Osteoblast (primary cell): ENCODE measurements at regions not wholly inside any gene's neighbourhood (a gene's known extent, or its start where the extent isn't known, plus 50 kb on each side); places are given as distances from the start of the nearest gene placed in this dataset.

Experiments used
- DNase-seq: peaks from one replicate; pipeline ENCODE4 v3.0.0; 2011; ENCODE audit warnings: low spot score, mixed read lengths; ENCODE audit not compliant: insufficient read length; ENCODE audit errors: missing footprints
- H2AFZ ChIP-seq: 2 replicates; pipeline ENCODE4 v1.6.0; 2011; ENCODE audit warnings: mild to moderate bottlenecking, low read length
- H3K27ac ChIP-seq: 2 replicates; pipeline ENCODE4 v1.5.1; 2011; ENCODE audit warnings: mild to moderate bottlenecking, low read depth, low read length, moderate library complexity
- H3K27me3 ChIP-seq: 2 replicates; pipeline ENCODE4 v1.6.0; 2012; ENCODE audit warnings: mild to moderate bottlenecking, control low read depth, inconsistent platforms, low read length, moderate library complexity; ENCODE audit not compliant: insufficient read depth
- H3K36me3 ChIP-seq: 2 replicates; pipeline ENCODE4 v1.5.1; 2011; ENCODE audit warnings: mild to moderate bottlenecking, low read length, control low read depth, moderate library complexity; ENCODE audit not compliant: insufficient read depth
- H3K4me1 ChIP-seq: 2 replicates; pipeline ENCODE4 v1.5.1; 2011; ENCODE audit warnings: mild to moderate bottlenecking, low read length, control low read depth, moderate library complexity; ENCODE audit not compliant: insufficient read depth
- H3K4me2 ChIP-seq: 2 replicates; pipeline ENCODE4 v1.6.0; 2011; ENCODE audit warnings: mild to moderate bottlenecking, low read length; ENCODE audit not compliant: insufficient read depth
- H3K4me3 ChIP-seq: fragments of 200-600 bp; sonication (generic); 3 replicates; pipeline ENCODE4 v1.5.1; 2012; ENCODE audit warnings: mild to moderate bottlenecking, low read length, inconsistent platforms; ENCODE audit not compliant: insufficient read depth
- H3K79me2 ChIP-seq: 2 replicates; pipeline ENCODE4 v1.6.0; 2012; ENCODE audit warnings: mild to moderate bottlenecking, low read length, control low read depth, inconsistent platforms; ENCODE audit not compliant: insufficient read depth
- H3K9me3 ChIP-seq: 2 replicates; pipeline ENCODE4 v1.5.1; 2011; ENCODE audit warnings: low read depth, low read length, control low read depth
- H4K20me1 ChIP-seq: 2 replicates; pipeline ENCODE4 v1.6.0; 2012; ENCODE audit warnings: mild to moderate bottlenecking, low read length, control low read depth; ENCODE audit not compliant: insufficient read depth
- TF ChIP-seq, protein P1 (sequence below): IDR thresholded peaks from 2 replicates; pipeline ENCODE4 v1.5.1; 2011; ENCODE audit warnings: mild to moderate bottlenecking, low read depth, low read length, moderate library complexity; ENCODE audit errors: extremely low read depth

DNA sequence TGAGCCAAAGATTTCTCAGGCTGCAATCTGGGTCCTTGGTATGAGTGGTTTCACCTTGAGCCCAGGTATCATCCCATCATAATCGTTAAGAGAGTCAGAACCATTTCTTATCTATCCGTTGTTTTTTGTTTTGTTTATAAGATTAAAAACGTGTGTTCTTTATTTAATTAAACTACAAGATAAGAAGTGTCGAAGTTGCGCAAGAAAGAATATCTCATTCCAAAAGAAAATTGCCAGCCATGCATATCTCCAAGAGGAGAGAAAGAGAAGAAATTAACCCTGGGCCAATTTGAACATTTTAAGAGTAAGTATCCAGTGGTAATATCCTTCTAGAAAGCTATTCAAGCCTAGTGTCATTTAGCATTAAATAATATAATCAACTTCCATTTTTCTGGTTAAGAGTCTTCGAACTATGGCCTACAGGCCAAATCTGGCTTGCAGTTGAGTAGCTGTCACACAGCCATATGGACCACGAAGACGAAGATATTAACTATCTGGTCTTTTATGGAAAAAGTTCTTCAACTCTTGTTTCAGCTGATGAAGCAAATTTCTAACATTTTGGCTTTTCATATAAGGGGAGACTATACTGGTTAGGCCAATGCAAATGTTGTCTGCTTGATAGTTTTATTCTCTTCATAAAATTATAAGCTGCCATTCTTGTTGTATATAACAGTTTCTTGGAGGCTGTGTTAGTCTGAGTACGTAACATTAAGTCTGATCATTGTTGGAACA lies 576.4 kb downstream of the REEP3 start:
- no peak overlapping the region for H3K27ac ChIP-seq
- no peak overlapping the region for H3K4me2 ChIP-seq
- no peaks in the 10 kb centered on the region for H3K4me1 ChIP-seq
- H3K79me2 ChIP-seq: no peaks in the 10 kb centered on the region
- no peaks in the 10 kb centered on the region for H3K27me3 ChIP-seq
- TF ChIP-seq, protein P1, sequence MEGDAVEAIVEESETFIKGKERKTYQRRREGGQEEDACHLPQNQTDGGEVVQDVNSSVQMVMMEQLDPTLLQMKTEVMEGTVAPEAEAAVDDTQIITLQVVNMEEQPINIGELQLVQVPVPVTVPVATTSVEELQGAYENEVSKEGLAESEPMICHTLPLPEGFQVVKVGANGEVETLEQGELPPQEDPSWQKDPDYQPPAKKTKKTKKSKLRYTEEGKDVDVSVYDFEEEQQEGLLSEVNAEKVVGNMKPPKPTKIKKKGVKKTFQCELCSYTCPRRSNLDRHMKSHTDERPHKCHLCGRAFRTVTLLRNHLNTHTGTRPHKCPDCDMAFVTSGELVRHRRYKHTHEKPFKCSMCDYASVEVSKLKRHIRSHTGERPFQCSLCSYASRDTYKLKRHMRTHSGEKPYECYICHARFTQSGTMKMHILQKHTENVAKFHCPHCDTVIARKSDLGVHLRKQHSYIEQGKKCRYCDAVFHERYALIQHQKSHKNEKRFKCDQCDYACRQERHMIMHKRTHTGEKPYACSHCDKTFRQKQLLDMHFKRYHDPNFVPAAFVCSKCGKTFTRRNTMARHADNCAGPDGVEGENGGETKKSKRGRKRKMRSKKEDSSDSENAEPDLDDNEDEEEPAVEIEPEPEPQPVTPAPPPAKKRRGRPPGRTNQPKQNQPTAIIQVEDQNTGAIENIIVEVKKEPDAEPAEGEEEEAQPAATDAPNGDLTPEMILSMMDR: no peak
- H3K4me3 ChIP-seq: no peak overlapping the region
- H4K20me1 ChIP-seq: no peaks in the 10 kb centered on the region
- peaks cover 2% of the 10 kb centered on the region for H3K9me3 ChIP-seq
- no peaks in the 10 kb centered on the region for H3K36me3 ChIP-seq
- H2AFZ ChIP-seq: no peak overlapping the region
- no peak for DNase-seq

DNA sequence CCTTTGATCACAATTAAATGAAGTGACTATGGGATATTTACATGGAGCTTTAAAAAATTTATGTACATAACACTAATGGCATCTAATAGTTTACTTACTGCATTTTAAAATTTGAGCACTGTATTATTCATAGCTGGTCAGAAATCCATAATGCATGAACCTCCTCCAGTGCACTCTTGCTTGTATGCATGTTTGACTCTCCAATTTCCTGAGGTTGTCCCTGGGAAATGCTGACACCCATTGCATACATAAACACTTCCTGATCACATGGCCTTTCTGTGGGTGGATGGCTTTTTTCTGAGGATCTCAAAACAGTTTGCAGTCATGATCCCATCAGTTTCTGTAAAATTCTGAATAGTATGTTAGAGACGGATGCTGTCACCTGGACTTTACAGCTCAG lies 577.8 kb downstream of the REEP3 start:
- no peak for DNase-seq
- H4K20me1 ChIP-seq: no peaks in the 10 kb centered on the region
- no peak overlapping the region for H3K27ac ChIP-seq
- no peaks in the 10 kb centered on the region for H3K27me3 ChIP-seq
- TF ChIP-seq, protein P1: no peak
- no peaks in the 10 kb centered on the region for H3K36me3 ChIP-seq
- H3K4me3 ChIP-seq: no peak overlapping the region
- no peak overlapping the region for H3K4me2 ChIP-seq
- peaks cover 2% of the 10 kb centered on the region for H3K9me3 ChIP-seq
- no peaks in the 10 kb centered on the region for H3K79me2 ChIP-seq
- H2AFZ ChIP-seq: no peak overlapping the region
- H3K4me1 ChIP-seq: no peaks in the 10 kb centered on the region

DNA sequence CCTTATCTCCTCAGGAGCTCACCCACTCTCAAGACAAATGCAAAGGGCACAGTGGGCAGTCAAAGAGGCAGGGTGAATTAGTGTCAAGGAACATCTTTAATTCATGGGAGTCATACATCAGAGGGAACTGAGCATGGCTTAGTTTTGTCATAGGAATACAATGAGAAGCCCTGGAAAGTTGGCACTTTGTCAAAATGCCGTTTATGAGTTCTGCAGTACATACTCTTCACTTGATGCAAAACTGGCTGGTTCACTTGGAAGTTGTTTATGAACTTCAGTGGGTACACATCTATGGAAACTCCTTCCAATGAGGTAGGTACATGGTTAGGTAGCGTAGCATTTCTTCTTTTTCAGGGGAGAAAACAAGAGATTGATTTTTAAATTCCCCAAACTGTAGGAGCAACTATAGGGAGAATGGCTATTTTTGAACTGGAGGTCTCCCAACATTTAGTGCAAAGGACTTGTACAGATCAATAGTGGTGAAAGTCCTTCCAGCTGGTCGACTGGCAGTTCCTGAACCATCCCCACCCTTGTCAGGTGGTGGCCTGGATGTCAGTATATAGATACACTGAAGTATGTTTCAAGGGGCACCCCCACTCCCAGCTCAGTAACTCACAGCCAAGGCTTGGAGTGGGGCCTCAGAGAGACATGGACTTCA lies 580.5 kb downstream of the REEP3 start:
- Histone ChIP-seq H3K4me3 (no peak overlapping the region), H3K79me2 (no peaks in the 10 kb centered on the region), H3K9me3 (peaks cover 2% of the 10 kb centered on the region), H2AFZ (no peak overlapping the region), H3K4me1 (no peaks in the 10 kb centered on the region), H3K27ac (no peak overlapping the region), H3K36me3 (no peaks in the 10 kb centered on the region), H4K20me1 (no peaks in the 10 kb centered on the region), H3K27me3 (no peaks in the 10 kb centered on the region), H3K4me2 (no peak overlapping the region)
- no peak for DNase-seq
- TF ChIP-seq, protein P1: no peak

DNA sequence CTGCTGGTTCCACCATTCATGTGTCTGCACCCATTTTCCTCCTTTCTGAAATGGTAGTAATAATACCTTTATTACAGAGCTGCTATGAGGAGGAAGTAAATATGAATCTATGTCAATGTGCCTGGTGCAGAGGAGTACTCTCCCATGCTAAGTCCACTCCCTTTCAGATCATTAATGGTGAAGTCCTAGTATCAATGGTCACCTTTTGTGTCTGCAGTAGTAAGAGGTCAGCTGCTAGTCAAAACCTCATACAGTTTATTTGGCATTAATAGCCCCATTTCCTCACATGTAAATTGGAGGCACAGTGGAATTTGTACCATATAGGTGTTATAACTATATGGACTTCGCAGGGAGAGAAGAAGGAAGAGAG lies 581.0 kb downstream of the REEP3 start:
- Histone ChIP-seq H3K9me3 (peaks cover 2% of the 10 kb centered on the region), H4K20me1 (no peaks in the 10 kb centered on the region), H3K27me3 (no peaks in the 10 kb centered on the region), H3K36me3 (no peaks in the 10 kb centered on the region), H2AFZ (no peak overlapping the region), H3K4me2 (no peak overlapping the region), H3K79me2 (no peaks in the 10 kb centered on the region), H3K4me3 (no peak overlapping the region), H3K4me1 (no peaks in the 10 kb centered on the region), H3K27ac (no peak overlapping the region)
- TF ChIP-seq, protein P1: no peak
- DNase-seq: no peak
